ENCODE measurements at regions not wholly inside any gene's neighbourhood (a gene's known extent, or its start where the extent isn't known, plus 50 kb on each side); places are given as distances from the start of the nearest gene placed in this dataset.
"Not testable (repeated sequence)": the region's sequence is repeated elsewhere in the genome, so short reads cannot be mapped to it uniquely, and the experiment has no call there.

DNA sequence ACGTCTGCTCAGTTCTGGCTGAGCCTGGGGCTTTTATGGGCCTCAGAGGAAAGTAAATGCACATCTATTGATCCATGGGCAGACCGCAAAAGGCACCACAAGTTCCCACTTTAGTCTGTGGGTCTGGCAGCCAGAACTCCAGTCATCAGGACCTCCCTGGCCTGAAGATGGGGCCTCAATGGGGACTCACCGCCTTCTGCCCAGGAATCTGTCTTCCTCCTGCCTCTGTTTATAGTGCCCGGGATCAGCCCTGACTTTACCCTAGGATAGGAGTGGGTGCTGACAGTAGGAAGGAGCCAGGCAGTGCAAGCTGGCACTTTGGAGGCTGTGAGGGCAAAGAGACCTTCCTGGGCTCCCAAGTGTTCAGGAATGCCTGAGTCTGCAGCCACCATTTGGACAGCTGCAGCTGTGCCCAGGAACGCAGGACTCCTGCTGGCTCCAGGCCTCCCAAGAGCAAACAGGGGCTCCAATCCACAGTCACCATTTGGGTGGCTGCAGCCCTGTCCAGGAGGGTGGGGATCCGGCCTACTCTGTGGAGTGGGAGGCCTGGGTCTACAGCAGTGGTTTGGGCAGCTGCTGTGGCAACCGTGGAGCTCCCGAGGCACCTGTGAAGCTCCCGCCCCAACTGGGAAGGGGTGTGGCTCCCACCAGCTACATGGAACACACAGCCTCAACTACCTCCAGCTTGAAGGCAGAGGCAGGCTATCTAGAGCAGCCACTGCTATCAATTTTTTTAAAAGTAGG lies 1440.9 kb upstream of the ADGRL3 start:
- no peak for DNase-seq

DNA sequence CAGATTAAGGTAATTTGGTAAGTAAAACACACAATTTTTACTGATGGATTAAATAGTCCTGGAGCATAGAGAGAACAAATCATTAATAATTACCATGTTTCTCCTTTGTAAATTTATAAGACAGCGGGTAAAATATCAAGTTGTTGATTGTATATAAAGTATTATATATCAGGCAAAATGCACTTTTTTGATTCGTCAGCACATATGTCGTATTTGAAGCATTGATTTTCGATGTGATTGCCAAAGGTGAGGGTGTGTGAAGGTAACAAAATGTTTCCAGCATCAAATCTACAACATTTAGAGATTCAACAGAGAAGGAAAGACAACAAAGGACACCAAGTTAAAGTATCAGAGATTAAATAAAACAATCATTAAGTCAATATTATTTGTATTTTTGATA lies 1437.8 kb upstream of the ADGRL3 start:
- DNase-seq: no peak

DNA sequence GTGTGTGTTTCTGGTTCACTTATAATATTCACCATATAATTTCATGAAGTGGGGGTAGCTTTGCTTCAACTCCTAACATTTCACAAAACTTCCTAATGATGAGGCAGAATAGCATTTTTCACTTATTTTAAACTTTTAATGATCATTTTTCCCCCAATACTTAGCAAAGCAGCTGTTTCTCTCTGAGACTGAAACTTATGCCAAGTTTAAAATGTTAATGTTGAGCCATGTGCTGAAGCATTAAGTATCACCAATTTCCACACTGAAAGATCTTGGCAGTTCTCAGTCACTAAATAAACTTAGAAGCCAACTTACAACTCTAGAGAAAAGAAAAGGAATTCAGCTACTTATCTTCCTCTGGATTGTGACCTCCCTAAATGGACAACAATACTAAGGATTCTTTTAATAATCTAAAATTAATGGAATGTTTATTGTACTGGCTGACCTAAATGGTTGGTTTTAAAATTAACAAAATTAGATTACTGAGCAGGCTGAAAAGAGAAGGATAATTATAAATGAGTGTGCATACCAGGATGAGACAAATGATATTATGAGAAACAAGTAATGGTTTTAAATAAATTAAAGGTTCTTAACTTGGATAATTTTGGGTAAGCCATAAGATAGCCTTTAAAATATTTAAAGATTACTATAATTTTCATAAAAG lies 1429.4 kb upstream of the ADGRL3 start:
- no peak for DNase-seq

DNA sequence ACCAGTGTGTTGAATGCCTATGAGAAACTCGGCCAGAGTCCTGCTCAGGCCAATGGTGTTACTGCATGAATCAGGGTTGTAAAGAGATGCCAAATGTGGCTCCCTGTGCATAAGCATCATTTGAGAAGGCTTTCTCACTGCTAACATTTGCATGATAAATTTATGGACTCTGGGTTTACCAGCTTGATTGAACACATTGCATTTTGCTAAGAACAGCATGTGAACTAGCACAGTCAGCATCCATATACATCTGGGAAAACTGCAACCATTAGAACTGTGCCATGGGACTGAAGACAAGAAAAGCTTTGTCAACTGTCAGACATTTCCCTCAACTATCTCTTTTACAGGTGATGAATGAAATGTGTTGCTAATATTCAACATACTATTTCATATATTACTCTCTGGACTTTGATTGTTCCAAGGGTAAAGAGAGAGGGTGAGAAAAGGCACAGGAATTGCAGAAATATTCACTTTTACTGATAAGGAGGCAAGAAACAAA lies 1427.4 kb upstream of the ADGRL3 start:
- no peak for DNase-seq

DNA sequence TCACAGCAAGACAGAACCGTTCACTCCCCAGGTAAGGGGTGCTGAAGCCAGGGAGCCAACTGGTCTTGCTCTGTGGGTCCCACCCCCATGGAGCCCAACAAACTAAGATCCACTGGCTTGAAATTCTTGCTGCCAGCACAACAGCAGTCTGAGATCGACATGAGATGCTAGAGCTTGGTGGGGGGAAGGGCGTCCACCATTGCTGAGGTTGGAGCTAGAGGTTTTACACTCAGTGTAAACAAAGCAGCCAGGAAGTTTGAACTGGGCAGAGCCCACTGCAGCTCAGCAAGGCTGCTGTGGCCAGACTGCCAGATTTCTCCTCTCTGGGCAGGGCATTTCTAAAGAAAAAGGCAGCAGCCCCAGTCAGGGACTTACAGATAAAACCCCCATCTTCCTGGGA lies 1419.9 kb upstream of the ADGRL3 start:
- DNase-seq: not testable (repeated sequence)

DNA sequence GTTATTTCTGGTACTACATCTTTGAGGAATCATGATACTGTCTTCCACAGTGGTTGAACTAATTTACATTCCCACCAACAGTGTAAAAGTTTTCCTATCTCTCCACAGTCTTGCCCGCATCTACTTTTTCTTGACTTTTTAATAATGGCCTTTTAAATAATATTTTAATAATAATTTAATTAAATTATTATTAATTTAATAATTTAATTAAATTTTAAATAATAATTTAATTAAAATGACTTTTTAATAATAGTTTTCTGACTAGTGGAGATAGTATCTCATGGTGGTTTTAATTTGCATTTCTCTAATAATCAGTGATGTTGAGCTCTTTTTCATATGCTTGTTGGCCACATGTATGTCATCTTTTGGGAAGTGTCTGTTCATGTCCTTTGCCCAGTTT lies 1395.0 kb upstream of the ADGRL3 start:
- DNase-seq: no peak

DNA sequence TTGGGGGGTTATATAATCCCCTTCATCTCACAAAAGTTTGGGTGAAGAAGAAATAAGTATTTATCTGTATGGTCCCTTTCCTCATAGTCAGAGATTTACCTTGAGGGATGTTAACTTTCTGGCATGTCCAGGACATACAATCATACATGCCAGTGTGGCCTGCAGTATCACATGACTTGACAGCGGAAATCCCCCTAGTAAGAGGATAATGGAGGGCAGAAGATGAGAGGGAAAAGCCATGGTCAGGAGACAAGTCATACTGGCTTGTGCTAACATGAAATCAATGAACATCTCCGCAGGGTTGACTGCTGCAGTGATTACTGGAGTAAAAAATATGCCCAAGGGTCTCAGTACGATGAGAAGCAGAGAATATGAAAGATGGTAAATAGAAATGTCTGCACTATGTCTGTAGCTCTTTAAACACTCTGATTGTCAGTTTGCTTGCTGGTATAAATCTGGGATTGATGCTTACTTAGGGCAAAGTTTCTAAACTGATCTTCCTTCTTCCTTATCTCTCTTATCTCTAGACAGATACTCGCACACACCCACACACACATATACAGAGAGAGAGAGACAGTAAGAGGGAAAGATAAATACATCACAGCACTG lies 1385.6 kb upstream of the ADGRL3 start:
- DNase-seq: no peak

DNA sequence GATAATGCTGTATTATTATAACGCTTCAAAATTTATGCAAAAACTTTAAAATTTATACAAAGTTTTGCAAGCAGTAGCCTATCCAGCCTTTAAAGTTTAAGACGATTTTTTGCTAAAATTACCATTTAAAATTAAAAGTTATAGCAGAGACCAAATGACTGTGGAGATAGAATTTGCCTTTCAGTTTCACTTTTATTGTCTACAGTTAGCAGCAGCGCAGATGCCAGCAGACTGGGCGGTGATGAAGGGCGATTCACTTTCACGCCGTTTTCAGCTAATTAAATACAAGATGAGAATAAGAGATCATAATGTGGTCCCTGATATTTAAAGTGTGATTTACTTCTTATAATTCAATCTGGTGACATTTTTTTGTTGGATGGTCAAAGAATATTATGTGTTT lies 1381.5 kb upstream of the ADGRL3 start:
- no peak for DNase-seq

DNA sequence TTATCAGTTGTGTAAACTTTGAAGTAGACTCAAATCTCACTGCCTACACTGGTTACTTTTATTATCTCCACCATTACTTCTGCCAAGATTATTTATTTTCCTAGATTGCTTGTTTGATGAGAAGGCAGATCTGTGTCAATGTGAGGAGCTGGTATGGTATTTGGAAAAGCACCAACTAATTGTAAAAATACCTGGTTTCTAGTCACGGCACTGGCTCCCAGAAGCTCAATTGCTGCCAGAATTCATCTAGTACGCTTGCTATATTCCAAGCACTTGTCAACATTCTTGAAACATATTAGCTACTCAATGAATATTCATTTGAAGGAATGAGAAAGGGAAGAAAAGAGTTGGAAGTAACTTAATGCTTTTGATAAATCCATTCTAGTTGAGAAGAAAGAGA lies 1376.8 kb upstream of the ADGRL3 start:
- DNase-seq: no peak

DNA sequence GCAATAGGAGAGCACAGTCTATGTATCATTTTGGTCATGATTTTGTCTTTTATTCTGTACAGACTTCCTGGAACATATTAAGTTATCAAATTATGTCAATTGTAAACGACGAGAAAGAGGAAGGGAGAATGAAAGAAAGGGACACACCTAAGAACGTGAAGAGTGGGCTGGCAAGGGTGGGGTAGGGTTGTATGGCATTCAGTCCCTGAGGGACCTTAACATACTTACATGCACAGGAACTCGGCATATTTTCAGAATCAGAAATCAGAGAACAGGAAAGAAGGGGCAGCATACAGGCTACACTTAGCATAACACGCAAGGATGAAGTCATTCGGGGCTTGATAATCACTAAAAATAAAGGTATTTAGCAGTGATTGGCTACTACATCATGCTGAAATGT lies 1375.0 kb upstream of the ADGRL3 start:
- DNase-seq: no peak

DNA sequence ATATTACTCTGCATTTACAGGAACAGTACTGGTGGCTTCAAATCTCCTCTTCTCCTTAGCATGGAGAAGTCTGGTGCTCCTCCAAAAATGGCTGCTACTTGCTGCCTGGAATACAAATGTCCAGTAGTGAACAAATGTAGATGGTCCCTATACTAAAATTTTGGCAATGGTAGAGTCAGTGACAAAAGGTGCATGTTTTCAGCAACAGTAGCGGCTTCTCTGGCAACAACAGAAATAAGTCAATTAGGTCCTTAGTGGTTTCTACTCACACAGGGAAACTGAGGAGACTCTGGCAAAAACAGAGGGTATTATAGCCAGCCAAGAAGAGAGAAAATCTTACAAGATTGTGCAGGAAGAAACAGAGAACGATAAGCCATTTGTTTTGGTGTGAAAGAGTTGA lies 1368.4 kb upstream of the ADGRL3 start:
- DNase-seq: no peak

DNA sequence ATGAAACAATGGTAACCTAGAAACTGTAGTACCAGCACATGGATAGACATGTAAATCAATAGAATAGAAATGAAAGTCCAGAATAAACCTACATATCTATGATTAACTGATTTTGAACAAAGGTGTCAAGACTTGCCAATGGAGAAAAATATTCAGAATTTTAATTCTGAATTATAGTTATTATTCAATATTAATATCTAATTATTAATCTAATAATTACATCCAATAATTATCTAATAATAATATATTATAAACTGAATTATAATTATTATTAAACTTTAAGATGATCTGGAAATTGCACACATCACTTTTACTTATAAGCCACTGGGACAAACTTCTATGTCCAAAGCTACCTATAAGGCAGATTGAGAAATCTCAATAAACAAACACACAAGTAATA lies 1365.2 kb upstream of the ADGRL3 start:
- DNase-seq: no peak

DNA sequence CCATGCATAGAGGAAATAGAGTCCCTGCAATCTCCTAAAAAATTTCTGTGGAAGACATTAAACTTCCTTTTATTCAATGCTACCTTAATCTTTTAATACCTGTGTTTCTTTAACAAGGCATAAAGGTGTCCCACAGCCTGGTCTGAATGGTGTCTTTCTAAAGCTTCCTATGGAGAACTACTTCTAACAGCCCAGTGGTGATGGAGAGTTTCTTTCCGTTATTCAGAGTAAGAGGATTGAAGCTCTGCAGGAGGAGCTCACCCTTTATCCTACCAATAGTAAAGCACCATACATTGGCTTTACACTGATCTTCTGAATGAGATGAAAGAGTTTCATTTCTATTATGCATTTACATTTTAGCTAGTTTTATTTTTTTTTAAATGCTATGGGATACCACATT lies 1362.4 kb upstream of the ADGRL3 start:
- DNase-seq: no peak

DNA sequence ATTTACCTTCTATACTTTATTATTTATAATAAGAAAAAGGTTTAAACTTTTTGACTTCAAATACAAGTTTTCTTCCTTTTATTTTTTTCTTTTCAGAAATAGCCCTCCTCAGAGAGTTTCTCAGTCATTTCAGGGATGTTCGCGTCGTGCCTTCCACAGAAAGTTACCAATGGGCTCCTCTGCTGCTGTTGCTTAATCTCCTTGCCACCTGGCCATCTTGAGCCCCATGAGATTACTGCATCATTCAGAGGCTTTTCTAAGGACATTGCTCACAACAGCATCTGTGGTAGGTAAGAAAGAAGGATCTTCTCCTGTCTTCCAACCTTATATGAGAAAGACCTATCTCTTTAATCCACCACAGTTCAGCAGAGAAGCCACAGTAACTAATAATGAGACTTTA lies 1361.9 kb upstream of the ADGRL3 start:
- DNase-seq: no peak

DNA sequence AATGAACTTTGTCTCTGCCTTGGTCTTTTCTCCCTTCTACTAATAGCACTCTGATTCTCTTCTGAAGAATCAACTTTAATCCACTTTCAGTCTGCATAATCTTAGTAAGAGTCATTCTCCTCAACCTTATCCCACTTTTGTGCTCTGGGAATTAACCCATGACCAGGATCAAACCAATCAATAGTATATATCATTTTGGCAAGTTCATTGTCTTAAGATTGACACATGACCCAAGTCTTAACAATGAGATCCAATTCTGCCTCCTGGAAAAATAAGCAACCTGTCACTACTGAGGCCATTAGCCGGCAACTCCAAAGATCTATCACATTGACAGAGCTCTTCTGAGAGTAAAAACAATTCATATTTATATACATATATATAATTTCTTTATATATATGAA lies 1358.4 kb upstream of the ADGRL3 start:
- DNase-seq: no peak

DNA sequence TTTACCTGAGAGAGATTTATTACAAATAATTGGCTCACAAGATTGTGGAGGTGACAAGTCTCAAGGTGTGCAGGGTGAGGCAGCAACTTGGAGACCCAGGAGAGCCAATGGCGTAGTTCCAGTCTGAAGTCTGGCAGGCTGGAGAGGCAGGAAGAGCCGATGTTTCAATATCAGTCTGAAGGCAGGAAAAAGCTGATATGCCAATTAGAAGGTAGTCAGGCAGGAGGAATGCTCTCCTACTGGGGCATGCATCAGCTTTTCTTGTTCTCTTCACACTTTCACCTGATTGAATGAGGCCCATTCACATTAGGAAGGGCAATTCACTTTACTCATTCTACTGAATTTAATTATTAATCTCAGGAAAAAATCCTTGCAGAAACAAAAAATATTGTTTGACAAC lies 1351.7 kb upstream of the ADGRL3 start:
- DNase-seq: no peak

DNA sequence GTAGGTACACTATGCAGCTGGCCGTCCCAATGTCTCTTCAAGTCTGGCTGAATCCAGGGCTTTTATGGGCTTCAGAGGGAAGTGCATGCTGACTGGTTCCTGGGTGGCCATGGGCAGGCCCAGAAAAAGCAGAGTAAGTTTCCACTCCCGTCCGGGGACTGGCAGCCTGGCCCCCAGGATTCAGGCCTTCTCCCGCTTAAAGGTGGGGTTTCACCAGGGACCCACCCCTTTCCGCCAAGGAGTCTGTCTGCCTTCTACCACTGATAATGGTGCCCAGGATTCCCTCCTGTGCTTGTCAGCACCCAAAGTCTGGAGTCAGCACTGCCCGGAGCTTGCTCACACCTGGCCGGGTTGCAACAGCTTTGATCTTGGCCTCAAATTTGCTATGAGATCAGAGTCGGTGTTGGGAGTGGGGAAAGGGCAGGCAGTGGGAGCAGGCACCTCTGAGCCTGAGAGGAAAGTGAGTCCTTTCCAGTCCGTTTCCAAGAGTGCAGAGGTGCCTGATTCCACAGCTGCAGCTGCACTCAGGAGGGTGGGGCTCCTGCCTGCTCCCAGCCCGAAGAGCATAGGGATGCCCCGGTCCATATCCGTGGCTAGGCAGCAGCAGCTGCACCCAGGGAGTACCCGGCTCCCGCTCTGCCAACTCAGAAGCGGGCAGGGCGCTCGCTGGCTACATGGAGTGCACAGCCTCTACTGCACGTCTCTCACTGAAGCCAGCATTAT lies 1344.3 kb upstream of the ADGRL3 start:
- DNase-seq: no peak

DNA sequence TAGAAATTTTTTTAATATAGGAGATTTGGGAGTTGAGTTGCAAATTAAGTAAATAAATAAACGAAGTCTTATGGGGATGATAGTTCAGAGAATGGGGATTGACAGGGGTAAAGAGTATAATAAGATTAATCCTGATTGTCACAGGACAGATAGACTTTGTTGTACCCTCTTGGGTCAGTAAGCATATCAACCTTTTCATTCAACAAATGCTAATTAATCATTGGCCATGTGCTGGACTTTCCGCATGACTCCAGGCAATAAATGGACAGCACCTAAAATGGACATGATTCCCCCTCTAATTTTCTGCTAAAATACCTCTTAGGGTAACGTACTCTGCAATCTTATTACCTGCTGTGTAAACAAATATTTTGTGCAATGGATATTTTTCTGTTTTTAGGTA lies 1331.1 kb upstream of the ADGRL3 start:
- DNase-seq: no peak

DNA sequence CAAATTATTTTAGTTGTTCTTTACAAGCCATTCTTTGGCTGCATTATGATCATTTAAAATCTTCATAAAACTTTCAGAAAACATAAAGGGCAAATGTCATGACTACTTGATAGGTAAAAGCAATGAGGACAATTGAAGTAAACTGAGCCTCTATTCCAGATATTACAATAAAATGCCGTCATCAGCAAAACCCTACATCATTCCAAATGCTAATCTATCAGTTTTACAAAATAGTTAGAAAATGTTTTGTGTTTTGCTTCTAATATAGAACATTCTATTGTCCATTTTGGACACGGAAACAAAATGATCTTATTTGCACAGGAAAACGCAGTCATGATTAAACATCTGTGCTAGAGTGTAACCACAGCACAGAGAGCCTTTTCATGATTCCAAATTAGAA lies 1330.6 kb upstream of the ADGRL3 start:
- no peak for DNase-seq

DNA sequence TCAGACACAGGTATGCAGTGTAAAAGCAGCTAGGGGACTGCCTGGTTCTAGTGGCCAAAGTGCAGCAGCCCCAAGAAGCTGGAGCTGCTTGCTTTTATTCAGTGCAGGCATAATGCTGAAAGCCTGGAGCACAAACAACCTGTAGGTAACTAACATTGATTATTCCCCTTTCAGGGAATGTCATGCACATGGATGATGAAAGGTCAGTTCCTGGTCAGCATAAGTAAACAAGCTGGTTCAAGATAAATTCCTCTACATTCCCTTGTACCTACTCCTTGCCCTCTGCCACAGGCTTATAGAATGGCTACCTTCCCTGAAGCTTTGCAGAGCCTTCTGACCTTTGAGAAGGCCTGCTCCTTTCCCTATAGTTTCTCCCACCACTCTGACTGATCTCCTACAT lies 1318.5 kb upstream of the ADGRL3 start:
- no peak for DNase-seq

DNA sequence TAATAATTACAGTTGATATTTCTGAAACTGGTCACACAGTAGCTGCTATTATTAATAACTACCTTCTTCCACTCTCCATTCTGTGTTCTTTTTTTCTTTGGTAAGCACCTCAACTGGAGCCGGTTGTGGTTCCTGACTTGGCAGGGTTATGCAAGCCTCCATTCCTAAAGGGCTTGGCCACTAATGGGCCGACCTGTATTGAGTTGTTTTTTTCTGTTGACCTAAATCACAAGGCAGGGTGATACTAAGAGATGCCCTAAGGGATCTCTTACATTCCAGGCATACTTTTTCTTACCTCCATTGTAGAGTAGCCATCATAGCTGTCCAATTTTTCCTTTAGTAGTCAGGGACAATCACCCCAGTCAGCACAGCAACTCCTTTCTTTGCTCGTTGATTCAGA lies 1295.8 kb upstream of the ADGRL3 start:
- no peak for DNase-seq

DNA sequence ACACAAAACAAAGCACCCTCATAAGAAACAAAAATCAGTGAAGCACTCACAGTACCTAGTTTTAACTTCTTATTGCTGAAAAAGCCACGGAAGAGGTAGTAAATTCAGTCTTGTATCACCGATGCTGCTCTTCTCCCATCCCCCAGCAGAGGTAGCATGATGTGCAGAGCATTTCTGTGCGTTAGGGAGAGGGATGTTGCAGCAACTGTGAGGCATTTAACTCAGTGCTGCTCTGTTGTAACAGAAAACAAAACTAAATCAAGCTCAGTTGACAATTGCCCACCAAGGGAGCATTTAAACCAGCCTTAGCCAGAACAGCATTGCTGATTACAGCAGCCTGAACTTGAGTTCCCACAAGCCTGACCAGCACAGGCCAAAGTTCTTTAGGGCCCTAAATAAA lies 1279.7 kb upstream of the ADGRL3 start:
- DNase-seq: no peak

DNA sequence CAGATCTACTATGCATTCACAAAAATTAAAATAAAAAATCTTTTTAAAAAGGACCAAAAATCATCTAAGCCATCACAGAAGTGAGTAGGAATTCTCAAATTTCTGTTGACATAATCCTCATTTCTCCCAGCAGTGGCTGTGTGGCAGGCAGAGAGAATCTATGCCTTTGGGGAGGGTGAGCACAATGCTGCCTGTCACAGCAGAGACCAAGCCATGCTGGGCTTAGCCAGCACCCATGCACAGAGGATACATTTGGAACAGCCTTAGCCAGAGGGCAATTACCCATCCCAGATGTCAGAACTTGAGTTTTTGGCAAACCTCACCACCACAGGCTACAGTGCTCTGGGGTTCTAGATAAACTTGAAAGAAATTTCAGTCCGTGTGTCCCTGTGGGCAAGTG lies 1274.8 kb upstream of the ADGRL3 start:
- no peak for DNase-seq

DNA sequence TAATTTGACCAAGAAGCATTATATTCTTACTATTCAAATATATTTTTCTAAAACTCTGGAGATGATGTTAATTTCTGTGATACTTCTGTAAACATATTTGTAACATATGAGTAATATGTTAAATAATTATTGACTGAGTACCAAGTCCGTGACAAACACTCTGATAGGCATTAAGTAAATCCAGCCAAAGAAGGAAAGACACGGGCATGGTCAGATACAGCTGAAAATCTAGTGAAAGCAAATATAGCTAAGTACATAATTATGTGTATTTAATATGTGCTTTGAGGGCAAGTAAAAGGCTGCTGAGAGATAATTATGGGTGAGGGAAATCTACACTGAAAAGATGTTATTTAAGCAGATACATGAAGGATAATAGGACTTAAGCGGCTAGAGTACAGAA lies 1263.6 kb upstream of the ADGRL3 start:
- DNase-seq: peak; percentile 20

All from NCI-H1105 (cell line).